Astrocyte (in vitro differentiated cells and primary cell): ENCODE measurements at regions not wholly inside any gene's neighbourhood (a gene's known extent, or its start where the extent isn't known, plus 50 kb on each side); places are given as distances from the start of the nearest gene placed in this dataset.

ENCODE experiments used
- DNase-seq: peaks from one replicate; pipeline ENCODE4 v3.0.0-alpha.2; 2010; ENCODE audit warnings: low read depth
- FAIRE-seq: peaks from 2 replicates; lab custom pipeline; 2011; peaks lifted over from hg19 to GRCh38; lab: Jason Lieb, UNC
- H2AFZ ChIP-seq: 2 replicates; pipeline ENCODE4 v1.6.0; 2012; ENCODE audit warnings: low read depth, low read length, inconsistent platforms
- H3K27ac ChIP-seq: 2 replicates; pipeline ENCODE4 v1.5.1; 2011; ENCODE audit warnings: low read depth, low read length, inconsistent platforms
- H3K27me3 ChIP-seq: 2 replicates; pipeline ENCODE4 v1.6.0; 2011; ENCODE audit warnings: low read length, inconsistent platforms; ENCODE audit not compliant: insufficient read depth
- H3K36me3 ChIP-seq: 2 replicates; pipeline ENCODE4 v1.5.1; 2011; ENCODE audit warnings: low read length, inconsistent platforms; ENCODE audit not compliant: insufficient read depth
- H3K4me1 ChIP-seq: 2 replicates; pipeline ENCODE4 v1.5.1; 2011; ENCODE audit warnings: low read length, inconsistent platforms; ENCODE audit not compliant: insufficient read depth
- H3K4me2 ChIP-seq: 2 replicates; pipeline ENCODE4 v1.6.0; 2012; ENCODE audit warnings: low read length, inconsistent platforms
- H3K4me3 ChIP-seq: 2 replicates; pipeline ENCODE4 v1.5.1; 2011; ENCODE audit warnings: low read depth, mild to moderate bottlenecking, low read length, inconsistent platforms; ENCODE audit not compliant: insufficient read depth
- H3K79me2 ChIP-seq: 2 replicates; pipeline ENCODE4 v1.6.0; 2012; ENCODE audit warnings: mild to moderate bottlenecking, low read length, inconsistent platforms; ENCODE audit not compliant: insufficient read depth
- H3K9ac ChIP-seq: 2 replicates; pipeline ENCODE4 v1.6.0; 2012; ENCODE audit warnings: mild to moderate bottlenecking, low read length, inconsistent platforms
- H3K9me3 ChIP-seq: 2 replicates; pipeline ENCODE4 v1.5.1; 2012; ENCODE audit warnings: low read depth, mild to moderate bottlenecking, low read length, inconsistent platforms; ENCODE audit not compliant: insufficient read depth
- H4K20me1 ChIP-seq: 2 replicates; pipeline ENCODE4 v1.6.0; 2012; ENCODE audit warnings: low read length, inconsistent platforms; ENCODE audit not compliant: insufficient read depth
- H3K27ac Mint-ChIP-seq: one replicate; pipeline ENCODE4 v1.8.0; 2021; ENCODE audit warnings: mild to moderate bottlenecking, mixed read lengths; ENCODE audit not compliant: unreplicated experiment
- H3K27me3 Mint-ChIP-seq: one replicate; pipeline ENCODE4 v1.8.0; 2021; ENCODE audit warnings: low read depth, mixed read lengths; ENCODE audit not compliant: unreplicated experiment
- H3K36me3 Mint-ChIP-seq: one replicate; pipeline ENCODE4 v1.8.0; 2021; ENCODE audit warnings: low read depth, mixed read lengths; ENCODE audit not compliant: unreplicated experiment
- H3K4me1 Mint-ChIP-seq: one replicate; pipeline ENCODE4 v1.8.0; 2021; ENCODE audit warnings: low read depth, mixed read lengths; ENCODE audit not compliant: unreplicated experiment
- H3K4me3 Mint-ChIP-seq: one replicate; pipeline ENCODE4 v1.8.0; 2021; ENCODE audit warnings: mild to moderate bottlenecking, moderate library complexity, mixed read lengths; ENCODE audit not compliant: unreplicated experiment
- H3K9me3 Mint-ChIP-seq: one replicate; pipeline ENCODE4 v1.8.0; 2021; ENCODE audit warnings: mild to moderate bottlenecking, mixed read lengths; ENCODE audit not compliant: unreplicated experiment
- CTCF ChIP-seq: IDR thresholded peaks from 2 replicates; pipeline ENCODE4 v1.5.1; 2011; ENCODE audit warnings: low read depth, mild to moderate bottlenecking, inconsistent platforms, low read length, moderate library complexity; ENCODE audit not compliant: insufficient read depth
- EZH2 ChIP-seq: IDR thresholded peaks from 2 replicates; pipeline ENCODE4 v1.6.1; 2012; ENCODE audit warnings: mild to moderate bottlenecking, low read length, inconsistent platforms; ENCODE audit not compliant: insufficient read depth

- TF ChIP-seq EZH2 (no peak), CTCF (no peak)
Observed at GRCh38 chr11:45025716-45026492, 75.2 kb upstream of the TP53I11 start.

DNA sequence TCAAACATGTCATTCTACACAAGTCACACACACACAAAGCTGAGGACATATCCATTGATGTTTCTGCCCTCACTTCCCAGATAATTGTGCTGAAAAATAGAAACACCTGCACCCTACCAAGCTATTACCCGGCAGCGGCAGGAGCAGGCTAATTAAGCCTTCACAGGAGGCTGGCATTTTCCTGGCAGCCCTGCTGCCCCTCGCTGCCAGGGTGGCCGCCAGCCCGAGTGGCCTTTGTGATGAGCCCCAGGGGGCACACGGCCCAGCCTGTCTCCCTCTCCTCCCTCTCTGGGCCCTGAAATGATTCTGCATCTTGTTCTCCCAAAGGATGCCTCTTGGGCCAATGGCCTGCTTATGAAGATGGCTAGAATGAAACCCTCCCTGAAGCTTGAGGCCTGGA lies 76.2 kb upstream of the TP53I11 start:
- Histone ChIP-seq H3K9me3 (no peaks in the 10 kb centered on the region), H4K20me1 (no peaks in the 10 kb centered on the region), H2AFZ (no peak overlapping the region), H3K36me3 (no peaks in the 10 kb centered on the region), H3K4me2 (no peak overlapping the region), H3K4me3 (no peak overlapping the region), H3K27ac (no peak overlapping the region), H3K4me1 (no peaks in the 10 kb centered on the region), H3K27me3 (peaks cover 31% of the 10 kb centered on the region), H3K79me2 (no peaks in the 10 kb centered on the region), H3K9ac (no peak overlapping the region)
- TF ChIP-seq CTCF (no peak), EZH2 (no peak)
- peaks cover 44% of the 10 kb centered on the region for H3K27me3 Mint-ChIP-seq
- H3K4me3 Mint-ChIP-seq = no peak overlapping the region
- H3K36me3 Mint-ChIP-seq = peaks cover 2% of the 10 kb centered on the region
- DNase-seq (no peak), FAIRE-seq (no peak)
- no peak overlapping the region for H3K27ac Mint-ChIP-seq
- H3K9me3 Mint-ChIP-seq = peaks cover 2% of the 10 kb centered on the region
- peaks cover 4% of the 10 kb centered on the region for H3K4me1 Mint-ChIP-seq

More at GRCh38 chr11:45025716-45026492, 75.2 kb upstream of the TP53I11 start:
- no peak overlapping the region for H3K9ac ChIP-seq
- no peak overlapping the region for H3K27ac ChIP-seq
- no peaks in the 10 kb centered on the region for H4K20me1 ChIP-seq
- no peaks in the 10 kb centered on the region for H3K9me3 ChIP-seq
- no peaks in the 10 kb centered on the region for H3K4me1 ChIP-seq
- H3K27me3 Mint-ChIP-seq = peaks cover 37% of the 10 kb centered on the region
- DNase-seq = peak; percentile 74
- no peak overlapping the region for H2AFZ ChIP-seq
- H3K4me2 ChIP-seq = no peak overlapping the region
- no peak overlapping the region for H3K27ac Mint-ChIP-seq
- H3K79me2 ChIP-seq = no peaks in the 10 kb centered on the region
- H3K4me1 Mint-ChIP-seq = peaks cover 10% of the 10 kb centered on the region
- no peak for FAIRE-seq
- H3K4me3 ChIP-seq = no peak overlapping the region
- peaks cover 24% of the 10 kb centered on the region for H3K27me3 ChIP-seq
- no peak overlapping the region for H3K4me3 Mint-ChIP-seq
- peaks cover 2% of the 10 kb centered on the region for H3K9me3 Mint-ChIP-seq
- no peaks in the 10 kb centered on the region for H3K36me3 ChIP-seq
- H3K36me3 Mint-ChIP-seq = peaks cover 2% of the 10 kb centered on the region

DNA sequence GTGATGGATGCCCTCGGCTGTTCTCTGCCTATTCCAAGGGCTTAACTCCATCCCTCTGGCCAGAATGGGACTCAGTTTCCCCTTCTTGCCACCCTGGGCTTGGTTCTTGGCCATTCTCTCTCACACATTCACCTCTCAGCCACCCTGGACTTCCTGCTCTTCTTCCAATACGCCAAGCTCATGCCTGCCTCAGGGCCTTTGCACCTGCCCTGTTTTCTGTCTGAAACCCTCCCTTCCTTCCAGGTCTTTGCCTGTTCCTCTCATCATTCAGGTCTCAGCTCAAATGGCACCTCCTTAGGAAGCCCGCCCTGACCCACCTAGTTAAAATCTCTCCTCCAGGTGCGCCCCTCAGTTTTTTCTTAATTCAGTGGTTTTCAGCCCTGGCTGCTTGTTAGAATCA lies 76.6 kb upstream of the TP53I11 start:
- no peak overlapping the region for H3K4me2 ChIP-seq
- Mint-ChIP-seq H3K27me3 (peaks cover 49% of the 10 kb centered on the region), H3K27ac (peak overlapping the region; percentile 23), H3K9me3 (peaks cover 2% of the 10 kb centered on the region), H3K4me1 (no peaks in the 10 kb centered on the region), H3K36me3 (peaks cover 2% of the 10 kb centered on the region), H3K4me3 (no peak overlapping the region)
- H3K27ac ChIP-seq = no peak overlapping the region
- H3K36me3 ChIP-seq = no peaks in the 10 kb centered on the region
- DNase-seq = no peak
- no peaks in the 10 kb centered on the region for H3K79me2 ChIP-seq
- FAIRE-seq = no peak
- H4K20me1 ChIP-seq = no peaks in the 10 kb centered on the region
- H3K4me1 ChIP-seq = no peaks in the 10 kb centered on the region
- H3K9ac ChIP-seq = no peak overlapping the region
- no peak overlapping the region for H3K4me3 ChIP-seq
- TF ChIP-seq EZH2 (no peak), CTCF (no peak)
- H2AFZ ChIP-seq = no peak overlapping the region
- peaks cover 34% of the 10 kb centered on the region for H3K27me3 ChIP-seq
- H3K9me3 ChIP-seq = no peaks in the 10 kb centered on the region
